CD4-positive, alpha-beta T cell treated with Interleukin-17A for 4 hours (primary cell): ENCODE measurements at regions not wholly inside any gene's neighbourhood (a gene's known extent, or its start where the extent isn't known, plus 50 kb on each side); places are given as distances from the start of the nearest gene placed in this dataset.

Experiments
- DNase-seq: peaks from one replicate; pipeline ENCODE4 v3.0.0-alpha.2; 2020; ENCODE audit warnings: mixed read lengths

DNA sequence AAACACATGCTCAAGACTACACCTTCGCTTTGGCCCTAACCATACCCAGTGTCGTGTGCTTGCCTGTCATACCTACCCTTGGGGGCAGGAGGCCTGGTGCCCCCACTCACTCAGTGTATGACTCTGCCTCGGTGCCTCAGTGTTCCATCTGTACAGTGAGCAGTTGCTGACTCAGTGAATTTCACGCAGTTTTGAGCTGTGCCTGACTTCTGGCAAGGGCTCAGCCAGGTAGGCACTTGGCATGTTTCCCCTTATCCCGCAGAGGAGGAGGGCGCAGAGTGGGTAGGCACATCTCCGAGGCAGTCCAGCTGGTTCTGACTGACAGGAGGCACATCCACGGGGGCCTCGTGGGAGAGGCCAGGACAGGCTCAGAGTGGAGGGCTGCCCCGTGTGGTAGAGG, 148.9 kb upstream of the CIBAR2 start:
- no peak for DNase-seq

DNA sequence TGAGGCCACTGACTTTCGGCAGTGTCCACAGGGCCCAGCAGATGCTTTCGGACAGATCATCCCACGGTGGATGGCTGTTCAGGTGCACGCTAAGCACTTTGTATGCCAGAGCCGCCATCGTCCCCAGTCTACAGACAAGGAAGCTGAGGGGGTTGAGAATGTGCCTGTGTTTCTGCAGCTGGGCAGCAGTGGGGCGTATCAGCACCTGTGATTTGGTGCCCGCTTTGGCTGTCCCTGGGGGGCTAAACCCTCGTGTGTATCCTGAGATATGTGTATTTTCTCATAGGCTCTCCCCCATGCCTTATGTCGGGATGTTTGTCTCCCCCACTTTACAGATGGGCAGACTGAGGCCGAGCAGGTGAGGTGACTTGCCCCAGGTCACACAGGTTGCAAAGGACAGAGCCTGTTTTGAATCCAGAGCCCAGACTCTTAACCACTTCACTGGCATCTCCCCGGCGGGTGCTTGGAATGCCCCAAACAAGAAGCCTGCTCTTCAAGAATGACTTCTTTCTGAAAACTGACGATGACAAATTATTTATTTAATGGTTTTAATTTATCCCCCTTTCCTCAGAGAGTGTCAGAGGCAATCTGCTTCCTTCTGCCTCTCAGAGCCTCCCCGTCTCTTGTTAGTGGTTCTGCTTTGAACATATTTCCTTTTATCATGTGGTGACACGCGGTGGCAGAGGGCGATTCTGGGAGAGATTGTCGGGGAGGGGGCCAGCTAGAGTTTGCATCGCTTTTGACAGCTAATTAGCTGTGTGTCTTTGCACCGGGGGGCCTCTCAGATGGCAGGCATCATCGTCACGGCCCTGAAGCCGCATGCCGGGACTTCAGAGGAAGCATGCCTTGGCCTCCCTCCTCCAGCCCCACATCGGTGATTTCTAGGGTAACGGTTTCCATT, 149.6 kb upstream of the CIBAR2 start:
- DNase-seq, result no peak

DNA sequence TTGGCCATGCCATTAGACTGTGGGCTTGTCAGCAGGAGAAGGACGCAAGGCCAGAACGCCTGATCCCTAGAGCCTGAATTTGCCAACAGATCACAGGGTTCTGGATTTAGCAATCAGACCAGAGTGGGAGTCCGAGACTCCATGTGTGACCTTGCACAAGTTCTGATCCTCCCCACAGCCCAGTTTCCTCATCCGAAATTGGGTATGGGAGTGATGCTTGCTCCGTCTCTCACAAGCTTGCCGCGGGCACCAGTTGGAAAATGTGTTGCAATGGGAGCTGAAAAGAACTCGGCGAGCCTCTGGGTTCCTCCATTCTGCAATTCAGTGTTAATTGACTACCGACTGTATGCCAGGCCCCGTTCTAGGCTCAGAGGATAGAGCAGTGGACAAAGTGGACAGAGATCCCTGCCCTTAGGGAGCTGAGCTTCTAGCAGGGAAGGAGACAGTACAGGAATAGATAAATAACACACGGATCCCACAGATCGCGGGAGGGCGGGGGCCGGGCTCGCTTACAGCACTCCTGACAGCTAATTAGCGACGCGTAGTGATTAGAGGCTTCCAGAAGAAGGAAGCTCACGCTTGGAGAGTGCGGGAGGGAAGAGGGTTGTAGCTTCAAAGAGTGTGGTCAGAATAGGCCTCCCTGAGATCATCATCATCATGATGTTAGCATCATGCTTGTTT, 150.4 kb upstream of the CIBAR2 start:
- DNase-seq, result no peak

- DNase-seq, result no peak
Observed at GRCh38 chr16:85263239-85263585, 150.9 kb upstream of the CIBAR2 start.

DNA sequence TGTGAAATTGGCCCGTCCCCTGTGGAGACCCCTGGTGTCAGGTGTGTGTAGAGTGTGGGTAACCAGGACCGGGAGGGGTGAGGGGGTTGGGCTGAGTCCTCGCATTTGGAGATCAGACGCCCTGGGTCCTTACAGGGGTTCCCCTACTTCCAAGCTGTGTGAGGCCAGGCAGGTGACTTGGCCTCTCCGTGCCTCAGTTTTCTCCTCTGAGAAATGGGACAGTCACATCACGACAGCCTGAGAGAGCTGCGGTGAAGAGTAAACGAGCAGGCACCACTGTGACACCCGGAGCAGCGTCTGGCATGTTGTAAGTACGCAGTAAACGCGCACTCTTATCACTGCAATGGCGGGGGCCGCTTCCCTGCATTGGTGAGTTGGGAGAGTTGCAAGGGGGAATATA, 152.5 kb upstream of the CIBAR2 start:
- no peak for DNase-seq

DNA sequence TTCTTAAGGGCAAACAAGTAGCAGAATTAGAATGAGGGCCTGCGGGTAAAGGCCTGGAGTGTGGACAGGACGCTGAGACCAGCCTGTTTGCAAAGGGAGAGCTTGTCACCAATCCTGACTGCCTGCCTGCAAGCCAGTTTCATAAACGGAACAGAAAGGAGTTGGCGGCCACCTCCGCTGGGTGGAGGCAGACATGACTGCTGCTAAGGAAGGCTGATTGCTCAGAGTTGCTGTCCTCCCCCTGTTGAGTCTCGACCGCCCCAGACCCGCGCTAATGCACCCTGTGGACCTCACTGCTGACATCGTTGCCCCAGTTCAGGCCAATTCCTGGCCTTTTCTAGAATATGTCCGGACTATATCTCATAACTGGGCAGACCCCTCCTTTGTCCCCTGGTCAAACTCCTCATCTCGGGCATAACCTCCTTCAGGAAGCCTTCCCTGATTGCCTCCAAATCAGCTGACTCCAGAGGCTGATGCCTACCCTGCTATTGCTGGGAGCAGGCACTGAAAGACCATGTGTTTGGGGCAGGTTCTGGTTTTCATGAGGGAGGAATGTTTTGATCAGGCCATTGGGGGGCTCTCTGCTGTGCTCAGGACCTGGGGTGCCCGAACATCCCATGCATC, 153.0 kb upstream of the CIBAR2 start:
- no peak for DNase-seq

DNA sequence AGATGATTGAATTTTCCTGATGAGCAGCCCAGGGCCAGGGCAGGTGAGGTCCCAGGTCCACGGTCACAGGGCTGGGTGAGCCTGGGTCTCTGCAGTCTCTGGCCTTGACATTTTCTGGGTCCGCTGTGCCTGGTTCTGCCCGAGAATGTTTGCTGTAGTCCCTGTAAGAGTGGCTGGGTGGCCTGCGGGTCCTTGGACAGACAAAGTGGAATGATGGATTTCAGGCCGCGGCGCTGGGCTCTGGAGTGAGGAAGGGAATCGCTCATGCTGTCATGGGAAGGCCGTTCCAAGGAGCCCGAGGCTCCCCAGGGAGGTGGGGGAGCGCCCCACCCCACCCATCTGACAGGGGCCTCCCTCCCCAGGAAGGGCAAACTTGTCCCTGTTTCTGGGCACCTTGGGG, 153.5 kb upstream of the CIBAR2 start:
- no peak for DNase-seq

- no peak for DNase-seq
Observed at GRCh38 chr16:85266857-85267256, 154.6 kb upstream of the CIBAR2 start.

DNA sequence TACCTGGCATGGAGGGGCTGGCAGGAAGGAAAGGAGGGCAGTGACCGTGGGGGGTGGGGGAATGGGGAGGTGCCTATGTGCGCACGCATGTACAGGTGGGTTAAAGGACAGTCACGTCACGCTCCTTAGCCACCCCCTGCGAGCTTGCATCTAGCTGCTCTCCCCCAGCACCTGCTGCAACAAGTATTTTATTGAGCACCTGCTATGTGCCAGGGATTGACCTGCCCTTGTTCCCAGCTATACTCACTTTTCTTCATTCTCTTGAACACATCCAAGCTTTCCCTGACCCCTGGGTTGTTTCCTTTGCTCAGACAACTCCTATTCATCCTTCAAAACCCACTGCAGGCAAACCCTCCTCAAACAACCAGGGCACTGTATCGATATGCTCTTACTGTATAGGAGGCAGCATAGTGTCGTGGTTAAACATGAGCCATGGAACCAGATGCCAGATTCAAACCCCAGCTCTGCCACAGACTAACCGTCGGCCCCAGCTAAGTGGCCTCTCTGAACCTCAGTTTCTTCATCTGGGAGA, 155.2 kb upstream of the CIBAR2 start:
- DNase-seq, result no peak

DNA sequence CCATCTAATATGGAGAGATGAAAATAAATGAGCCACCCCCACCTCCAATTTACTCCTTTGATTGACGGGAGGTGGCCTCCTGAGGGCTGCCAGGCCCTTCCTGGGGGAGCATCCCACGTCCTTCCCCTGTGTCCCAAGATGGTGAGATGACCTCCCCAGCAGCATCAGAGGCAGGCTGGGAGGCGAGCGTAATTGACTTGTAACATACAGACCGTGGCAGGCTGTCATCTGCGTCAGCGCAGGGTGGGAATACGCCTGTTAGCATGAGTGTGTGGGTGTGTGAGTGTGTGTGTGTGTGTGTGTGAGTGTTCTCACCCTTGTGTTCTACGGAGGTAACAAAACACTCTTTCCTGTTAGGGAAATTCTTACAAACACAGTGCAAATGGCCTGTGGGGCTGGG, 156.9 kb upstream of the CIBAR2 start:
- no peak for DNase-seq

GRCh38 chr16:85270374-85270773, 158.1 kb upstream of the CIBAR2 start:
- no peak for DNase-seq

DNA sequence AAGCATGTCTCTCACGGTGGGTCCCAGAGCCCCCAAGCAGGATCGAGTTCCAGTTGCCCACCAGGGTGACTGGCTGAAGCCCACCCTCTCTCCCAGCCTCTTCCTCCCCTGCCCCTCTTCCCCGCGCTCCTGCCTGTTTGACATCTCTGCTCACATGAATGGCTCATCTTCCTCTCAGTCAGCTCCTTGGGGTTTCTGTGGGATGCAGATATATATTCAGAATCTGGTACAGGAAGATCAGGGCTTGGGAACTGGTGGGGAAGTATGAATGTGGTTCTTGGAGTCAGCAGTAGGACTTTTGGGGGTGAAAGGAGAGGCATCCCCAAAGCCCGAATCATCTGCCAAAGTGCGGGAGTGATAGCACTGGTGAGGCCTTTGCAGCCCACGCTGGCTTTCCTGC, 158.9 kb upstream of the CIBAR2 start:
- DNase-seq, result no peak

GRCh38 chr16:85273293-85273692, 161.0 kb upstream of the CIBAR2 start:
- no peak for DNase-seq

DNA sequence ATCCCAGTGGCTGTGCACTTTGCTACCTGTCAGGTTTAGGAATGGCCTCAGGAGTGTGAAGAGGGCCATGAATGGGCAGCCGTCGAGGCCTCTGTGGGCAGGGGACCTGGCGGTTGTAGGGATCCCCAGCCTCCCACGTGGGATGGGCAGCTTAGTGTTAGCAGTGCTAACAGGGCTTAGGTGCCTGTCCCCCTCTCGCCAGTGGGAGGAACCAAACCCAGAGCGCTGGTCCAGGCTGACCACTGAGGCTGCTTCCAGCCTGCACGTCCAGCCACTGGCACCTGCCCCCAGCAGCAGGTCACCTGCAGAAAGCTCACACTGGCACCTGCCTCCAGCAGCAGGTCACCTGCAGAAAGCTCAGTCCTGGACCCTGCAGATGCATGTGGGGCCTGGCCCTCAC, 162.2 kb upstream of the CIBAR2 start:
- no peak for DNase-seq

DNA sequence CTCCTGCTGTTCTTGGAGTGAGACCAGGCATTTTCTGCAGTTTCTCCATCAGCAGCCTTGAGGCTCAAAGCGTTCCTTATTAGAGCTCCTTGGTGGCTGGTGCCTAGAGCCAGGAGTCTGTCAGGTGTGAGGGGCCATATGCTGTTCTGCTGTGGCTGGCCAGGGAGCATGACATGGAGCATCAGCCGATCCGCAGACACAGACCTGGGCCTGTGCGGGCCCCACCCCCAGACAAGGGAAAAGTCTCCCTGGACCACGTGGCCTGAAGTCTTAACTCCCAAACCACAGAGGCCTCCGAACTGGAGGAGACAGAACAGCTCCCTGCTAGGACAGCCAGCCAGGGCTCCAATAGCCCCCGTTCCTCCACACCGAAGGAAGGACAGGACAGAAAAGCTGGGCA, 162.7 kb upstream of the CIBAR2 start:
- no peak for DNase-seq

- DNase-seq, result peak; percentile 66
Observed at GRCh38 chr16:85275533-85276249, 163.4 kb upstream of the CIBAR2 start.

DNA sequence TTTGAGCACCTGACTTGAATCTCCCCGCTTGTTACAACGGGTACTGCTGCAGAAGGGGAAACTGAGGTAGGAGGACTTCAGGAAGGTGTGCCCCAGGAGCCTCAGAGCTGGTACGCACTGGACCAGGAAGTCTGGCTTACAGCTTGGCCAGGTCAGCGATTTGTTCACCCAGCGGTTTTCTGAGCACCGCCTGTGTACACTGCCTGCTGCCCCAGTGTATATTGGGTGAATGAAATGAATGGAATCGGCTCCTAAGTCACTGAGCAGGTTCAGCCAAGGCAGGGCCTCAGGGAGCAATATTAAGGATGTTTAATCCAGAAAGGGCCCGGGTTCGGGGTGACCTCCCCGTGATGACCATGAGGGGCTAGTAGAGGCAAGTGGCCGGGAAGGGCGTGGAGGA, 164.0 kb upstream of the CIBAR2 start:
- DNase-seq, result no peak

- DNase-seq, result no peak
Observed at GRCh38 chr16:85276721-85277120, 164.4 kb upstream of the CIBAR2 start.

- no peak for DNase-seq
Observed at GRCh38 chr16:85278839-85279238, 166.6 kb upstream of the CIBAR2 start.

DNA sequence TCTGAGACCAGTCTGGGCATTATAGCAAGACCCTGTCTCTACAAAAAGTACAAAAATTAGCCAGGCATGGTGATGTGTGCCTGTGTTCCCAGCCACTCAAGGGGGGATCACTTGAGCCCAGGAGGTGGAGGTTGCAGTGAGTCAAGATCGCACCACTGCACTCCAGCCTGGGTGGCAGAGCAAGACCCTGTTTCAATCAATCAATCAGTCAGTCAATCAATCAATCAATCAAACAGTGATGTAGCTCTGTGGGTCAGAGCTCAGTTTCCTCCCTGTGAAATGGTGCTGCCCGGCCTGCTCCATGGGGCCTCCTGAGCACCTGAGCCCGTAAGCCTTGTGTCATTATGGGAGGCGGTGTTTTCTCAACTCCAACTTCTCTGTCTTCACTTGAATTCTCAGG, 167.1 kb upstream of the CIBAR2 start:
- no peak for DNase-seq

DNA sequence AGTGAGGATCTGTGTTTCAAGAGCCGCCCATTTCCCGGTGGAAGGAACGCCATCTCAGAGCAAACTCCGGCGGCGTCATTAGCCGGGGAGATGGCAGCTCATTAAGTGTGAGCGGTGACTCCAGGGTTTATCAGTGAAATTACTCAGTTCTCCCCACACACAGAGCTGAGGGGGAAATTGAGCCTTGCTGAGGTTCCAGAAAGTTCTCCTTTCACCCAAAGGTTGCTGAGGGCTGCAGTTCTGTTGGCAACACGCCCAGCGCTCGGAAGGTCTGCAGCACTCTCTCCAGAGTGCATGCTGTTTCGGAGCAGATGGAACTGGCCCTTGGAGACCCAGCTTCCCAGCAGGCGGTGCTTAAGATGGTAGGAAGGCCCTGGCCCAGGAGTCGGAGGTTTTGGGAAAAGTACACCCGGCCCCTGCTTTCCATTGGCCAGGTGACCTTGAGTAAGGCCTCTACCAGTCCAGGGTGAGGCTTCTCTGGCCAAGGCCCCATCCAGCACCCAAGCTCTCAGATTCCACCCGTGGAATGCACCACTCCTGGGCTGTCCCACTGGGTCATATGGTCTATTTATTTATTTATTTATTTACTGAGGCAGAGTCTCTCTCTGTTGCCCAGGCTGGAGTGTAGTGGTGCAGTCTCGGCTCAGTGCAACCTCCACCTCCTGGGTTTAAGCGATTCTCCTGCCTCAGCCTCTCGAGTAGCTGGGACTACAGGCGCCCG, 167.7 kb upstream of the CIBAR2 start:
- no peak for DNase-seq

DNA sequence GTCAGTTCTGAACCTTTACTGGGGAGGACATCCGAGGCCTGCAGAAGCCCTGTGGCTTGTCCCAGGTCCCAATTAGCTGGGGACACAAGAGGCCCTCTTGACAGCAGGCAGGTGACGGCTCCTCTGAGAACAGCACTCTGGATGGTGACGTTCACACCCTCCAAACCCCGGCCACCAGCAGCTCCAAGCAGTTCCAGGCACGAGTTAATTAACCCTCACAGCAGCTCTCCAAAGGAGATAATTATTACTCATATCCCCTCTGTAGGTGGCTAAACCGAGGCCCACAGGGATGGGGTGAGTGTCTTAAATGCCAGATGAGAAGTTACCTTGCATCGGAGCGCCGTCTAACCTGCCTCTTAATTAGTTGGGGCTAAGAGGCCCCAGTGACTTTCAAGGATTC, 168.9 kb upstream of the CIBAR2 start:
- DNase-seq, result no peak

GRCh38 chr16:85282842-85283241, 170.6 kb upstream of the CIBAR2 start:
- DNase-seq, result no peak
